Hematopoietic multipotent progenitor cell treated with erythropoietin and hydrocortisone succinate and interleukin-3 and kit ligand, for 8 days (in vitro differentiated cells): ENCODE measurements at regions not wholly inside any gene's neighbourhood (a gene's known extent, or its start where the extent isn't known, plus 50 kb on each side); places are given as distances from the start of the nearest gene placed in this dataset.
A peak's percentile ranks its signal among the peaks of the same experiment; 100 is the strongest.

Experiments
- DNase-seq: peaks from one replicate; pipeline ENCODE4 v3.0.0-alpha.2; 2015

GRCh38 chr6:91310178-91310577 is 723.3 kb upstream of the MAP3K7 start:
- DNase-seq, result no peak

DNA sequence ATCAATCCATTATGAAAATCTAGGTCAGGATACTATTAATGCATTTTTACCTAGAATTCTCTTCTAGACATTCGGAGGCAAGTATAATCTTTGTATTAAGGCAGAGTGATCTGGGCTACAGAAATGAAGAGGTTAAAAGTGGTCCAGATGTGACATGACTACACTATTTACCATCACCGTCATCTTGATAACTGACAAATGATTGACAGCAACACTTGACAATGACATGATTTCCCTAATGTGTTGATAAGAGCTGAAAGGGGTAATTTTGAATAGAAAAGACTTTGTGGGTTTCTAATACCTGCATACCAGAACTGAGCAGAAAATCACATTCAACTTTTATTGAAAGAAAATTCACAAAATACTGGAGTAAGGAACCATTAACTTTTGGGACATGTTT is 718.9 kb upstream of the MAP3K7 start:
- no peak for DNase-seq

DNA sequence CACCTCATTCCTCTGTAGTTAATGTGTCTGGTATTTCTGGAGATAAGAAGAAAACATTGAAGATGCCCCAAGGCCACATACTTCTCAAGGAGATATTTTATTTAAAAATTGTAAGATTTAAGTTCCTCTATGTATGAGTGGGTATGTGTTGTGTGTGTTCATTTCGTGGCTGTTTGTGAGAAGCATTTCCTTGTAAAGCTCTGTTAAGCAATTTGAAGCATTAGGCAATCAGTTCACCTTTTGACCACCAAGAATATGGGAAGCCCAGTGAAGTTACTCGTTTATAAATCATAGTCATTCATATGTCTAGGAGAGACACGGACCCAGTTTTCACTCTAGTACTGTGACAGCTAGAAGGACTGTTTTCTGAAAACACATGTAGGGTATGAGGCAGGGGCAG is 717.6 kb upstream of the MAP3K7 start:
- DNase-seq, result no peak

DNA sequence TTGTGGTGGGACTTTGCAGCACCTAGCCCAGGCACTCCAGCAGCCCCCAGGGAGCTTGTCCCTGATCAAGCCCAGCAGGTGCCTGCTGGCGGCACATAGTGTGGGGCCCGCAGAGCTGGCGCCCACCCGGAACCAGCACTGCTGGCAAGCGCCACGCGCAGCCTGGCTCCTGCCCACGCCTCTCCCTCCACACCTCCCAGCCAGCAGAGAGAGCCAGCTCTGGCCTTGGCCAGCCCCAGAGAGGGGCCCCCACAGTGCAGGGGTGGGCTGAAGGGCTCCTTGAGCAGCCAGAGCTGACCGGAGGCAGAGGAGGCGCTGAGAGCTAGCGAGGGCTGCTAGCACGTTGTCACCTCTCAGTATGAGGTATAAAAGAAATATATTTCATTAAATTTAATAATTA is 716.5 kb upstream of the MAP3K7 start:
- DNase-seq, result no peak

- DNase-seq, result no peak
These were observed 712.9 kb upstream of the MAP3K7 start for GRCh38 chr6:91299544-91300491.

DNA sequence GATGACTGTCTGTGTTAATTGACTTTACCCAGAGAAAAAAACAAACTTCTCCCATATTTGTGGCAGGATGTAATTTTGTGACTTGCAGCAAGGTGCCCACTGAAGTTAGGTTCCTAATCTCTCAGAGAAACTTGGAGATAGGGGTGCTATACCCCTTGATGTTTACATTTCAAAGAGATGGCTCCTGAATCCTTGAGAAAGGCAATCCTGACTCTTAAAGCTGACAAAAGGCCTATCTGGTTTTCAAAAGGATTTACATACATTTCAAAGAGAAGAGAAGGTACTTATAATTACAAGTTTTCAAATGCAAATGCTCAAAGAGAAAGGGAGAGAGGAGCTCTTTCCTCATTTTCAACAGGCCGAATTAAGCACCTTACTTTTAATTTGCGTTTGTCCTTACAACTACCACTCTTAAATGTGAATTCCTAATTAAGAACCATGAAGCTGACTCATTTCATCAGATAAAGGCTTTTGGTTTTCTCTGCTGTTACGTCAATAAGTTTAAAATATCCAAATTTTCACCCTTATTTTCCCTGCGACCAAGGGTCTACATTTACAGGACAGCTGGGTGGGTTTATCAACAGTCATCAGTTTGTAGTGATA is 711.8 kb upstream of the MAP3K7 start:
- DNase-seq, result no peak

DNA sequence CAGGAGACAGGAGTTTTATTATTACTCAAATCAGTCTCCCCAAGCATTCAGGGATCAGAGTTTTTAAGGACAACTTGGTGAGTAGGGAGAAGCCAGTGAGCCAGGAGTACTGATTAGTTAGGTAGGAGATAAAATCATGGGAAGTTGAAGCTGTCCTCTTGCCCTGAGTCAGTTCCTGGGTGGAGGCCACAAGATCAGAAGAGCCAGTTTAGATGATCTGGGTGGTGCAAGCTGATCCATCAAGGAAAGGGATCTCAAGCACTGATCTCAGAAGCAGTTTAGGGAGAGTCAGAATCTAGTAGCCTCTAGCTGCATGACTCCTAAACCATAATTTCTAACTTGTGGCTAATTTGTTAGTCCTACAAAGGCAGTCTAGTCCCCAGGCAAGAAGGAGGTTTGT is 706.5 kb upstream of the MAP3K7 start:
- no peak for DNase-seq

DNA sequence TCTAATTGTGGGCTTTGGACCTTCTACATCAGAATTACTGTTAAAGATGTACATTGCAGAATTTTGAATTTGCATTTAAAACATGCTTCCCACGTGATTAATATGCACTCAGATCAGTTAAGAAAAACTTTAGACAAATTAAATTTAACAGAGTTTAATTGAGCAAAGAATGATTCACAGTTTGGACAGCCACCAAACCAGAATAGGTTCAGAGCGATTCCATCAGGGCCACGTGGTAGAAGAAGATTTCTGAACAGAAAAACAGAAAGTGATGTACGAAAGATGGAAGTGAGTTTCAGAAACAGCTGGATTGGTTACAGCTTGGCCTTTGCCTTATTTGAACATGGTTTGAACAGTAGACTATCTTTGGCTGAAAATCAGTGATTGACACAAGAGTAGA is 704.2 kb upstream of the MAP3K7 start:
- DNase-seq, result no peak

- DNase-seq, result no peak
These were observed 701.9 kb upstream of the MAP3K7 start for GRCh38 chr6:91288741-91289140.

DNA sequence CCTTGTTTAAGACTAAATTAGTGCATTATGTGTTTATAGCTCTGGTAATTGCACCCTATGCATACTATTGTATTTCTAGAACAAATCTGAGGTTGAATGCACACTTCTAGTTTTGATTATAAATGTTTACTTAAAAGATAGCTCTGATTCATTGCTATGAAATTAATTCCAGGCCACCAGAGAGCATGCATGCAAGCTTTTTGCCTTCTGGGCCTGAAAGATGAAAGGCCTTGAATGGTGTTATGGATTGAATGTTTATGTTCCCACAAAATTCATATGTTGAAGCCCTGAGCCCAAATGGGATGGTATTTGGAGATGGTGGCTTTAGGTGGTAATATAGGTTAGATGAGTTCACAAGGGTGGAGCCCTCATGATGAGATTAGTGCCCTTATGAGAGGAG is 695.0 kb upstream of the MAP3K7 start:
- DNase-seq, result no peak

DNA sequence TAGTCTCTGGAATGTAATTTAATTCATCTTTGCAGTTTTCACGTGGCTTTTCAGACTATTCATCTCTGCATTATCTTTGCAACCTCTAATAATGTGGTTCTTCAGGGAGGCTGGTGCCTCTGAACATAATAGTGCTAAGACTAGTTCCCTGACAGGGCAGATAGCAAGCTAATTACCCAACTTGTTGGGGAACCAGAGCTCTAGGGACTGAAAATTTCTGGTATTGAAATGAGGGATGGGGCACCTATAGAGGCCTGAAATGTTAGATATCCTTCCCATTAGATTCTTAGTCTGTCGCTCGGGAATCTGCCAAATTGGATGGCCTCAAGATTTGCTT is 693.6 kb upstream of the MAP3K7 start:
- no peak for DNase-seq

DNA sequence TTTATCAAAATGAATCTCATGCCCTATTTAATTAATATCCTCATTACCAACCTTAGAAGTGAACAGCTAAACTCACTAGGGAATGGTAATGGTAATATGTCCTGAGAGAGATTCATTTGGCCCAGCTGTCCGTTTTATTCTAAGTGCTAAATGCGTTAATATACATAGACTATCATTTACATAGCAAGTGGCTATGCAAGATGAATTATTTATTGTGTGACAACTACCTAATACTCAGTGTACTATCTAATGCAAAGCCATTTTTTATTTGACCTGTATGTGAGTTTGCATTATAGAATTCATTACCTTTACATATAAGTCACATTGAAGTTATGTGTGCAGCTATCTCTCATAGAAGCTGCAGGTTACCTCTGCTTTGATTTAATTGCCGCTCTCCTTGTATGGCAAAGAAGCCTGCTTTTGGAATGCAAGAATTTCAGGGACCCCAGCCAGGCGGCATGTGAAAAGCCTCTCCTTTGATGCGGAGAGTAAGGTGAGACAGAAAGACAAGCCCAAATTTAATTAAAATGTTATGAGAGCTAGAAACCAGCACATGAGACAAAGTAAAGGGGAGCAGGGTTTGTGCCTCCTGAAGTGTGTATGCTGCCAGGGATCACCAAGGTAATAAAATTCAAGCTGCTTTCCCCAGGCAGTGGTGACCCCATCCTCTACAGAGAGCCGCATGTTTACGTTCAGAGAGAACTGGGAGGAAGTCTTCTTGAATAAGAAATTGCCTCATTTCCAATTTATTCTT is 693.0 kb upstream of the MAP3K7 start:
- DNase-seq, result no peak

DNA sequence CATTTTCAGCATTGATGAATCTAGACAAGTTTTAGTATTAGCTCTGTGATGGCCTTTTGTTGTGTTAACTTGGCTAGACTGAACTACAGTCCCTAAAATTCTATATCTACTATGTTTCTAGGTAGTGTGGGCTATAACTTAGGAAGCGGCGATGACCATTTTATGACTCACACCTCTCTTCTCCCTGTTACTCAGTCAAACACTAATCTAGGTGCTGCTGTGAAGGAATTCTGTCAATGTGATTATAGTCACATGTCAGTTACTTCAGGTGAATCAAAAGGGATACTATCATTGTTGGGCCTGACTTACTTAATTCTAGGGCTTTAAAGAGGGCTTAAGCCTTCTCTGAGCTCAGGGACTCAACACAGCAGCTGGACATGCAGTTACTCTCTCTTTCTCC is 691.5 kb upstream of the MAP3K7 start:
- DNase-seq, result no peak

GRCh38 chr6:91276315-91276714 is 689.4 kb upstream of the MAP3K7 start:
- peak; percentile 1 for DNase-seq

GRCh38 chr6:91273729-91274128 is 686.9 kb upstream of the MAP3K7 start:
- DNase-seq, result no peak

GRCh38 chr6:91271807-91272206 is 684.9 kb upstream of the MAP3K7 start:
- DNase-seq, result no peak

- DNase-seq, result no peak
These were observed 682.1 kb upstream of the MAP3K7 start for GRCh38 chr6:91268941-91269340.

DNA sequence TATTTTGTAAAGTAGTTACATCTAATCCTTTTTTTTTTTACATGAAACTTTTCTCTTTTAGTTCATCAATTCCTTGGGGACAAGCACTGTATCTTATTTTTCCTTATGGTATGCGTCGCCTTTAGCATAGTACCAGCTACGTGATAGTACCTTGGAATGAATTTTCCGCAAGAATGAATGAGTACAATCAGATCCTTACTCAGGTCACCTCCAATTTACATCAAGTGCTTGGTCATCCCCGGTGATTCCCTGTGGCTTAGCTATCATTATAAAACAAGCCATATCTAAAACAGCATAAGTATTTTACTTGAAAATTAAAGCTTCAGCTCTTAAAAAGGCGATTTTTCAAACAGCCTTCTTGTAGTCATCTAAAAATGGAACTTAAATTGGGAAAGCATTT is 680.4 kb upstream of the MAP3K7 start:
- DNase-seq, result no peak

DNA sequence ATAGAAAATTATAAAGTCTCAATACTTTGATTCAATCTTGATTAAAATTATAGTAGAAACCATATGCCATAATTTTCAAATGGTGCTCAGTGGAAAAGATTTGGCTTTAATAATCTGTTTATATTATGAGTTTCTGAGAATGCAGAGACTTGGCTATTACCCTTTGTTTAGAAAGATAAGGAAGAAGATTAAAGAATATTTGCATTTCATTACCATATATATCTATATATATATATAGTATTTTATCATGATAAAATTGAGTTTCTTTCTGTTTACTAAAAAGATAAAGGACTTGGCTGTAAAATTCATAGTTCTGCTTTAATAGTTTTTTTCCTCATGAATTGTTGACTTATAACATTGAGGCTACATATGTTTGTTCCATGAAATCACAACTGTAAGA is 679.3 kb upstream of the MAP3K7 start:
- no peak for DNase-seq

DNA sequence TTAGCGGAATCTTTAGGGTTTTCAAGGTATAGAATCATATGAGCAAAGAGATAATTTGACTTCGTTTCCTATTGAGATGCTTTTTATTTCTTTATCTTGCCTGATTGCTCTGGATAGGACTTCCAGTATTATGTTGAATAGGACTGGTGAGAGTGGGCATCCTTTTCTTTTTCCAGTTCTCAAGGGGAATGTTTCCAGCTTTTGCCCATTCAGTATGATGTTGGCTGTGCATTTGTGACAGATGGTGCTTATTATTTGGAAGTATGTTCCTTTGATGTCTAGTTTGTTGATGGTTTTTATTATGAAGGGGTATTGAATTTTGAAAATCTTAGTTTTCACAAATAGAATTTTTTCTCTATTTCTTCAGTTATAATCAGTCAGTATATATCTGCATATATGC is 656.6 kb upstream of the MAP3K7 start:
- no peak for DNase-seq

- no peak for DNase-seq
These were observed 655.7 kb upstream of the MAP3K7 start for GRCh38 chr6:91242614-91242949.

- no peak for DNase-seq
These were observed 655.2 kb upstream of the MAP3K7 start for GRCh38 chr6:91241946-91242613.

DNA sequence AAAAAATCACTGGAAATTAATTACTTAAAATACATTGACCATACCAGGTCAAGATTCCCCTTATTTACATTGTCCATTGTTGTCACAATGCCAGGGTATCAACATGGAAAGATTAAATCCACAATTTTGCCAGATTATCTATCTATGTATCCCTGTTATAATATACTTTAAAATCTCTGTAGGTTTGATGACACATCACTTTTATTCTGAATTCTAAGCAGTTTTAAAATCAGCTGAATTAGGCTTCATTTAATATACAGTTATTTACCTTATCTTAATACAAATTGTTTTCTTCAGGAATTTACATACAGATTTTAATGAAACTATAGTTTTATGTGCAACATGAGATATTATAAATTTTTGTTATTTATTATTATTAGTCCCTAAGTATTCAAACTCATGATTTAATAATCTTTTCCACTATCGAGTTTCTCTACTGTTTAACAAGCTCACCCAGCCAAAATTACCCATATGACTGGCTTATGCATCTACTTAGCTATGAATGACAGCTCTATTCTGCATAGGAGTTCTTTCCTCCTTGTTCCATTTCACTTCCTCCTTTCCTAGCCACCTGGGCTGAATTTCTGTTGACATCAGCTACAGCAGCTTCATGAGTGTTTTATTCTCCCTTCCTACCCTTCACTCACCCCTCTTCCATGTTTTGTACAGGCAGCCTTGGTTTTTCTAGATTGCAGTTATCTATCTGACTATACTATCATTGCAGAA is 654.2 kb upstream of the MAP3K7 start:
- no peak for DNase-seq
